ENCODE measurements at regions not wholly inside any gene's neighbourhood (a gene's known extent, or its start where the extent isn't known, plus 50 kb on each side); places are given as distances from the start of the nearest gene placed in this dataset.

DNA sequence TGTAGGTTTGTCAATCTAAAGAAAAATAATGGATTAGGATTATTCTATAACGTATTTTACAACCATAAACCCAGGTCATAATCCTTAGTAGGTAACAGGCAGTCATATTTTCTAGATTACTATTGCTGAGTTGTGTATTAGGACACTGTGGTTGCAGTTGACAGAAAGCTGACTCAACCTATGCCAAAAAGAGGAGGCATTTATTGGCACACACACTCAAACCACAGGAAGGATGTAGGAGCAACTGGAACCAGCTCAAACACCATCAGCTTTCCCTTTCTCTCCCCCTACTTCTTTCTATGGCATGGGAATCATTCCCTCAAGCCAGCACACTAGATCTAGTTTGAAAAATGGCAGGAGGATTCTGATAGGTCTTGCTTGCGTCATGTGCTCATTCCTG lies 136.4 kb upstream of the FAM9C start:
- Histone ChIP-seq H3K4me1 (ENCODE audit: low read length) (no peaks in the 10 kb centered on the region), H2AFZ (ENCODE audit: low read depth, low read length) (no peak overlapping the region), H3K79me2 (ENCODE audit: low read length) (no peaks in the 10 kb centered on the region), H3K27ac (ENCODE audit: low read length) (no peak overlapping the region), H4K20me1 (ENCODE audit: insufficient read depth, low read length) (no peaks in the 10 kb centered on the region), H3K4me2 (ENCODE audit: low read length) (no peak overlapping the region), H3K4me3 (ENCODE audit: low read length) (no peak overlapping the region), H3K36me3 (replicated peaks; ENCODE audit: low read depth, low read length) (no peaks in the 10 kb centered on the region), H3K9me3 (ENCODE audit: insufficient read depth, low read length) (no peaks in the 10 kb centered on the region), H3K9ac (ENCODE audit: low read length) (no peak overlapping the region), H3K27me3 (ENCODE audit: low read depth, low read length) (no peaks in the 10 kb centered on the region)
- TF ChIP-seq, protein P1, sequence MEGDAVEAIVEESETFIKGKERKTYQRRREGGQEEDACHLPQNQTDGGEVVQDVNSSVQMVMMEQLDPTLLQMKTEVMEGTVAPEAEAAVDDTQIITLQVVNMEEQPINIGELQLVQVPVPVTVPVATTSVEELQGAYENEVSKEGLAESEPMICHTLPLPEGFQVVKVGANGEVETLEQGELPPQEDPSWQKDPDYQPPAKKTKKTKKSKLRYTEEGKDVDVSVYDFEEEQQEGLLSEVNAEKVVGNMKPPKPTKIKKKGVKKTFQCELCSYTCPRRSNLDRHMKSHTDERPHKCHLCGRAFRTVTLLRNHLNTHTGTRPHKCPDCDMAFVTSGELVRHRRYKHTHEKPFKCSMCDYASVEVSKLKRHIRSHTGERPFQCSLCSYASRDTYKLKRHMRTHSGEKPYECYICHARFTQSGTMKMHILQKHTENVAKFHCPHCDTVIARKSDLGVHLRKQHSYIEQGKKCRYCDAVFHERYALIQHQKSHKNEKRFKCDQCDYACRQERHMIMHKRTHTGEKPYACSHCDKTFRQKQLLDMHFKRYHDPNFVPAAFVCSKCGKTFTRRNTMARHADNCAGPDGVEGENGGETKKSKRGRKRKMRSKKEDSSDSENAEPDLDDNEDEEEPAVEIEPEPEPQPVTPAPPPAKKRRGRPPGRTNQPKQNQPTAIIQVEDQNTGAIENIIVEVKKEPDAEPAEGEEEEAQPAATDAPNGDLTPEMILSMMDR (IDR thresholded peaks at IDR 0.05; ENCODE audit: low read depth, low read length) = no peak
- no peak for TF ChIP-seq EZH2phosphoT487 (IDR thresholded peaks at IDR 0.05; ENCODE audit: low read depth)

DNA sequence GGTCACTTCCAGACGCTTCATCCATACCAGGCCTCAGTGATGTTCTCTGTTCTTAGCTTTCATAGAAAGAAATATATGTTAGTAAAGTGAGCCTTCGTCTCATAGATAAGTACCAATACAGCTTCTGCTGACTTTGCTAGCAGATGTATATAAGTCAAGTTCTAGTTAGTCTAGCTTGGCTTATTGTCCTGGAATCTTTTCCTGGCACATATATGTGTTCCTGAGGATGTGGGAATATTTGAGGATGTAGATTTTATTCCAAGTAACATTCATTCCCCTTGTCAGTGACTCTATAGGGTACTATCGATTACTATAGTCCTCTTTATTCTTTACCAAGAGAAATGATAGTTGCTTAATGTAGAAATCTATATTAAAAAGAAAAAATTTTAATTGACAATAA lies 135.2 kb upstream of the FAM9C start:
- H3K36me3 ChIP-seq (replicated peaks; ENCODE audit: low read depth, low read length) = no peaks in the 10 kb centered on the region
- no peak overlapping the region for H3K4me3 ChIP-seq (ENCODE audit: low read length)
- H3K27me3 ChIP-seq (ENCODE audit: low read depth, low read length) = no peaks in the 10 kb centered on the region
- H4K20me1 ChIP-seq (ENCODE audit: insufficient read depth, low read length) = no peaks in the 10 kb centered on the region
- no peak overlapping the region for H3K4me2 ChIP-seq (ENCODE audit: low read length)
- H3K79me2 ChIP-seq (ENCODE audit: low read length) = no peaks in the 10 kb centered on the region
- H2AFZ ChIP-seq (ENCODE audit: low read depth, low read length) = no peak overlapping the region
- no peak overlapping the region for H3K9ac ChIP-seq (ENCODE audit: low read length)
- no peak overlapping the region for H3K27ac ChIP-seq (ENCODE audit: low read length)
- H3K9me3 ChIP-seq (ENCODE audit: insufficient read depth, low read length) = no peaks in the 10 kb centered on the region
- no peaks in the 10 kb centered on the region for H3K4me1 ChIP-seq (ENCODE audit: low read length)
- TF ChIP-seq, protein P1 (IDR thresholded peaks at IDR 0.05; ENCODE audit: low read depth, low read length) = no peak
- TF ChIP-seq EZH2phosphoT487 (IDR thresholded peaks at IDR 0.05; ENCODE audit: low read depth) = no peak

DNA sequence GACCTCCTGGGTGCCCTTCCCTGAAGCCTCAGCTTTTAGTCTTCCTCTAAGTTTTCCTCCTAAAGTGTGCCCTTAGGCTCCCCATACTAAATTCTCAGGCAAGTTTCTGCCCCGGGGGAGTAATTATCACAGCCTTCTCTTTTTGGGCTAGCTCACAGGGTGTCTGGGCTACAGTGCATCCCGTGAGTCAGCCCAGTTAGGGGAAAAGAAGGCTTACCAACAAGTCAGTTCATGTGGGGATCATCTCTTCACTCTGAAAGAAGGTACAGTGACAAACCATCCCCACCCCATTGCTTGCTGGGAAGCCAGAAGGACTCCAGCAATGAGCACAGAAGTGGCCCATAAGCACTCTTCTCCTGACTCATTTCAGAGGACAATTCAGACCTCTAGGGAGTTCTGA lies 134.7 kb upstream of the FAM9C start:
- Histone ChIP-seq H4K20me1 (ENCODE audit: insufficient read depth, low read length) (no peaks in the 10 kb centered on the region), H3K9ac (ENCODE audit: low read length) (no peak overlapping the region), H2AFZ (ENCODE audit: low read depth, low read length) (no peak overlapping the region), H3K27ac (ENCODE audit: low read length) (no peak overlapping the region), H3K4me1 (ENCODE audit: low read length) (no peaks in the 10 kb centered on the region), H3K4me2 (ENCODE audit: low read length) (no peak overlapping the region), H3K36me3 (replicated peaks; ENCODE audit: low read depth, low read length) (no peaks in the 10 kb centered on the region), H3K9me3 (ENCODE audit: insufficient read depth, low read length) (no peaks in the 10 kb centered on the region), H3K27me3 (ENCODE audit: low read depth, low read length) (no peaks in the 10 kb centered on the region), H3K4me3 (ENCODE audit: low read length) (no peak overlapping the region), H3K79me2 (ENCODE audit: low read length) (no peaks in the 10 kb centered on the region)
- TF ChIP-seq, protein P1 (IDR thresholded peaks at IDR 0.05; ENCODE audit: low read depth, low read length) = no peak
- no peak for TF ChIP-seq EZH2phosphoT487 (IDR thresholded peaks at IDR 0.05; ENCODE audit: low read depth)

DNA sequence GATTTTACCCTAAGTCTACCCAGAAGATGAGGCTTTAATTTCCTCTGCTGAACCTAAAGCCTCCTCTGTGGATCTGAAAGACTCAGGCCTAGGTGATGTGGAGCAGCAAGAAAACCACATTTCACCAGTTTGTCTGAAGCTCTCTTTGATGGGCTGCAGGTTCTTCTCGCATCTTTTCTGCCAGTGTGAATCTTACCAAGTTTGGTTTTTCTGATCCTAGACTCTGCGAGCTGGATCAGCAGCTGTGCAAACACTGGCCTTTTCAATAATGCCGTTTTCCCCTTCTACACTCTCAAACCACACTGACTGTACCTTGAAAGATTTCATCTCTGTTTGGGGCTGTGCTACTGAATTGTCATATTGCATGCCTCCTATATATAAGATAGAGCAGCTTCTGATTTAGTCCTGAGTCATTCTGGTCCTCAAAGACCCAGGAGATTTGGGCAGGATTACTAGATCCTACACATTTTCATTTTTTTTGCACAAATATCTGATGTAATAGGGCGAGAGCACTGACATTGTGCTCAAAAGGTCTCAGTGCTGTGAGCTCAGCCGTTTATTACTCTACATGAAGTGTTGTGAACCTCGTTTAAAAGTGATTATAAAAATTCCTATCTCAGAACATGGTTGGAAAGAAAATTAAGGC lies 133.6 kb upstream of the FAM9C start:
- Histone ChIP-seq H3K4me2 (ENCODE audit: low read length) (no peak overlapping the region), H3K79me2 (ENCODE audit: low read length) (no peaks in the 10 kb centered on the region), H2AFZ (ENCODE audit: low read depth, low read length) (no peak overlapping the region), H3K27me3 (ENCODE audit: low read depth, low read length) (no peaks in the 10 kb centered on the region), H3K9ac (ENCODE audit: low read length) (no peak overlapping the region), H3K27ac (ENCODE audit: low read length) (no peak overlapping the region), H4K20me1 (ENCODE audit: insufficient read depth, low read length) (no peaks in the 10 kb centered on the region), H3K4me1 (ENCODE audit: low read length) (no peaks in the 10 kb centered on the region), H3K4me3 (ENCODE audit: low read length) (no peak overlapping the region), H3K9me3 (ENCODE audit: insufficient read depth, low read length) (no peaks in the 10 kb centered on the region), H3K36me3 (replicated peaks; ENCODE audit: low read depth, low read length) (no peaks in the 10 kb centered on the region)
- no peak for TF ChIP-seq EZH2phosphoT487 (IDR thresholded peaks at IDR 0.05; ENCODE audit: low read depth)
- TF ChIP-seq, protein P1 (IDR thresholded peaks at IDR 0.05; ENCODE audit: low read depth, low read length) = no peak
